Endodermal cell (in vitro differentiated cells): ENCODE measurements at regions not wholly inside any gene's neighbourhood (a gene's known extent, or its start where the extent isn't known, plus 50 kb on each side); places are given as distances from the start of the nearest gene placed in this dataset.

Experiments used
- DNase-seq: peaks from one replicate; pipeline ENCODE4 v3.0.0-alpha.2; 2017
- H3K27ac ChIP-seq: 2 replicates; pipeline ENCODE4 v1.5.1; 2013; ENCODE audit warnings: mild to moderate bottlenecking, low read depth, low read length, moderate library complexity
- H3K27me3 ChIP-seq: 2 replicates; pipeline ENCODE4 v1.6.1; 2013; ENCODE audit warnings: mild to moderate bottlenecking, low read length, moderate library complexity; ENCODE audit not compliant: insufficient read depth, control insufficient read depth, poor library complexity, severe bottlenecking
- H3K36me3 ChIP-seq: 2 replicates; pipeline ENCODE4 v1.7.0; 2013; ENCODE audit warnings: mild to moderate bottlenecking, low read length, moderate library complexity; ENCODE audit not compliant: control insufficient read depth, insufficient read depth
- H3K4me1 ChIP-seq: one replicate; pipeline ENCODE4 v1.7.0; 2013; ENCODE audit warnings: low read length; ENCODE audit not compliant: control insufficient read depth, insufficient read depth
- H3K4me3 ChIP-seq: 2 replicates; pipeline ENCODE4 v1.5.1; 2013; ENCODE audit warnings: mild to moderate bottlenecking, low read length, moderate library complexity
- H3K9ac ChIP-seq: 2 replicates; pipeline ENCODE4 v1.6.1; 2013; ENCODE audit warnings: mild to moderate bottlenecking, low read length, moderate library complexity; ENCODE audit not compliant: poor library complexity, severe bottlenecking; ENCODE audit errors: extremely low read depth
- H3K9me3 ChIP-seq: 2 replicates; pipeline ENCODE4 v1.6.1; 2013; ENCODE audit warnings: mild to moderate bottlenecking, low read length, moderate library complexity; ENCODE audit not compliant: control insufficient read depth
- H3K27ac Mint-ChIP-seq: 2 replicates; pipeline ENCODE4 v1.8.0; 2020; ENCODE audit warnings: mixed read lengths
- H3K27me3 Mint-ChIP-seq: 2 replicates; pipeline ENCODE4 v1.8.0; 2021; ENCODE audit warnings: mild to moderate bottlenecking, mixed read lengths; ENCODE audit not compliant: insufficient read depth
- H3K36me3 Mint-ChIP-seq: 2 replicates; pipeline ENCODE4 v1.8.0; 2020; ENCODE audit warnings: low read depth, mixed read lengths
- H3K4me1 Mint-ChIP-seq: 2 replicates; pipeline ENCODE4 v1.8.0; 2020; ENCODE audit warnings: mixed read lengths
- H3K4me3 Mint-ChIP-seq: 2 replicates; pipeline ENCODE4 v1.8.0; 2020; ENCODE audit warnings: mild to moderate bottlenecking, moderate library complexity, mixed read lengths
- H3K9me3 Mint-ChIP-seq: 2 replicates; pipeline ENCODE4 v1.8.0; 2020; ENCODE audit warnings: mild to moderate bottlenecking, mixed read lengths
- WGBS, 2 experiments: methylation state at CpG; one replicate each; pipeline versions ENCODE4 v1.1.5 to v1.1.7; 2013; ENCODE audit warnings: missing lambda C conversion rate in 2 of 2, mixed read lengths in 1 of 2; ENCODE audit not compliant: insufficient coverage in 1 of 2, insufficient read length in 1 of 2; 5-methylcytosine and 5-hydroxymethylcytosine counted together
- TF ChIP-seq, protein P1 (sequence below): fragments of 200-600 bp; sonication (generic); conservative IDR thresholded peaks from 2 replicates; pipeline ENCODE4 v1.5.0; 2021; ENCODE audit warnings: antibody characterized with exemption, mild to moderate bottlenecking

DNA sequence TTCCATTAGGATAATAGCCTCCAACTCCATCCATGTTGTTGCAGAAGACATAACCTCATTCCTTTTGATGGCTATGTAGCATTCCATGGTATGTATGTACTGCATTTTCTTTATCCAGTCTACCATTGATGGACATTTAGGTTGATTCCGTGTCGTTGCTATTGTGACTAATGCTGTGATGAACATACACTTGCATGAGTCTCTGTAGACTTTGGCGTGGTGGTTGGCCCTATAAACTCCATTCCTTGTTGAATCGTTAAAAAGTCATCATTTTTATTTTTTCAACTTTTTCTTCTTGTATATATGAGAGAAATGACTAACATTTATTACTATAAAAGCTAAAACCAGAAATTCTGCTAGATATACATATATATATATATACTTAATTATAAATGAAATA lies 1491.9 kb upstream of the CDH6 start:
- TF ChIP-seq, protein P1, sequence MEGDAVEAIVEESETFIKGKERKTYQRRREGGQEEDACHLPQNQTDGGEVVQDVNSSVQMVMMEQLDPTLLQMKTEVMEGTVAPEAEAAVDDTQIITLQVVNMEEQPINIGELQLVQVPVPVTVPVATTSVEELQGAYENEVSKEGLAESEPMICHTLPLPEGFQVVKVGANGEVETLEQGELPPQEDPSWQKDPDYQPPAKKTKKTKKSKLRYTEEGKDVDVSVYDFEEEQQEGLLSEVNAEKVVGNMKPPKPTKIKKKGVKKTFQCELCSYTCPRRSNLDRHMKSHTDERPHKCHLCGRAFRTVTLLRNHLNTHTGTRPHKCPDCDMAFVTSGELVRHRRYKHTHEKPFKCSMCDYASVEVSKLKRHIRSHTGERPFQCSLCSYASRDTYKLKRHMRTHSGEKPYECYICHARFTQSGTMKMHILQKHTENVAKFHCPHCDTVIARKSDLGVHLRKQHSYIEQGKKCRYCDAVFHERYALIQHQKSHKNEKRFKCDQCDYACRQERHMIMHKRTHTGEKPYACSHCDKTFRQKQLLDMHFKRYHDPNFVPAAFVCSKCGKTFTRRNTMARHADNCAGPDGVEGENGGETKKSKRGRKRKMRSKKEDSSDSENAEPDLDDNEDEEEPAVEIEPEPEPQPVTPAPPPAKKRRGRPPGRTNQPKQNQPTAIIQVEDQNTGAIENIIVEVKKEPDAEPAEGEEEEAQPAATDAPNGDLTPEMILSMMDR = no peak
- no peaks in the 10 kb centered on the region for H3K27me3 Mint-ChIP-seq
- no peak overlapping the region for H3K27ac Mint-ChIP-seq
- H3K4me3 Mint-ChIP-seq = no peak overlapping the region
- Histone ChIP-seq H3K9ac (no peak overlapping the region), H3K27me3 (no peaks in the 10 kb centered on the region), H3K36me3 (no peaks in the 10 kb centered on the region), H3K4me3 (no peak overlapping the region), H3K27ac (no peak overlapping the region), H3K9me3 (no peaks in the 10 kb centered on the region), H3K4me1 (no peaks in the 10 kb centered on the region)
- peaks cover 5% of the 10 kb centered on the region for H3K9me3 Mint-ChIP-seq
- H3K36me3 Mint-ChIP-seq = no peaks in the 10 kb centered on the region
- no peak for DNase-seq
- 70 to 92% methylated on average over 3 of the region's 4 CpGs for WGBS, 2 experiments
- peaks cover 12% of the 10 kb centered on the region for H3K4me1 Mint-ChIP-seq

DNA sequence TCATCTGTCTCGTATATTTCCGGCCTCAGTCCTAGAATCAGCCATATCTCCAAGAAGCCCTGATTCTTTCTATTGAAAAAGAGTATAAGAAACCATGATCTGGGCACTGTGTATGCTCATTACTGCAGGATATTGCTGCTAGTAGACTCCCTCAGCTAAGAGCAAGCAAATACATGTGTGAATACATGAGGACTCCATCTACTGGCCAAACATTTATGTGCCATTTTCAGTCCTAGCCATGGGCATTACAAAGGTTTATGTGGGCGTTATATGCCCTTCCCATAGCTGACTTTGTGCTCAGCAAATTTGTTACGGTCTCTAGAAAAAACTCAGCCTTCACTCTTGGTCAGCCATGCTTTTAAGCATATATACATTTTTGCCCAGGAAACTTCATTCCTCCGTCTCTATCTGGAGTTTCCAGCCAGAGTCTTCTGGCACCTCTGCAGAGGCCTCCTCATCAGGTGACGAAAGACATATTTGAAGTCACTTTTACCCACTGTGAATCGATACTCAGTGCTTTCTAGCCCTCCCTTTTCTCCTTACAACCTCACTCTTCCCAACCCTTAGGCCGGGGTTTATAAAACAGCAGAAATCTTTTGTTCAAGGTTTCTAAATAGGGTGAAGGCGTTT lies 1495.6 kb upstream of the CDH6 start:
- H3K9me3 Mint-ChIP-seq = no peaks in the 10 kb centered on the region
- 89 to 92% methylated on average over 5 to 9 of the region's 9 CpGs for WGBS, 2 experiments
- peaks cover 12% of the 10 kb centered on the region for H3K4me1 Mint-ChIP-seq

DNA sequence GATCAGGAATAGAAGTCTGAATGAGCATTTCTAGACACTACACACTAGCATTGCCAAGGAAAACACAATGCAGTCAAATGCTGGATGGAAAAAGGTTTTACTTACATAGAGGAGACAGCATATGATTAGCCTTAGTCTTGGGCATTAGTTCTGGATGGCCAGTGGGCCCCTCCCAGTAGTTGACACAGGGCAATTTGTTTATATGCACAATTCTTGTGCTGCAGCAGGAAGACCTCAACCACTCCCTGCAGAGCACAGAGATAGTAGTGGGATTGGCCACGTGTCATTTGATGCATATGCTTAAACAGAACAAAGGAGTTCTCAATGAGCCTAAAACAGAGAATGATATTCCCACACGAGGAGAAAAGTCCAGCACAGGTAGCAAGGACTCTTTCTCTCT lies 1496.2 kb upstream of the CDH6 start:
- H3K9ac ChIP-seq = no peak overlapping the region
- Mint-ChIP-seq H3K4me3 (no peak overlapping the region), H3K27ac (no peak overlapping the region)

More for the DNA sequence above, 1495.6 kb upstream of the CDH6 start:
- no peak overlapping the region for H3K9ac ChIP-seq
- no peak overlapping the region for H3K27ac ChIP-seq
- no peaks in the 10 kb centered on the region for H3K36me3 ChIP-seq
- Mint-ChIP-seq H3K36me3 (no peaks in the 10 kb centered on the region), H3K4me3 (no peak overlapping the region), H3K27me3 (no peaks in the 10 kb centered on the region), H3K27ac (peak overlapping the region; percentile 23)
- H3K4me1 ChIP-seq = no peaks in the 10 kb centered on the region
- no peaks in the 10 kb centered on the region for H3K27me3 ChIP-seq
- TF ChIP-seq, protein P1 = peak; percentile 70
- no peak overlapping the region for H3K4me3 ChIP-seq
- peak; percentile 57 for DNase-seq
- no peaks in the 10 kb centered on the region for H3K9me3 ChIP-seq

More for the DNA sequence above, 1496.2 kb upstream of the CDH6 start:
- Histone ChIP-seq H3K27me3 (no peaks in the 10 kb centered on the region), H3K9me3 (no peaks in the 10 kb centered on the region), H3K4me1 (no peaks in the 10 kb centered on the region), H3K27ac (no peak overlapping the region), H3K4me3 (no peak overlapping the region), H3K36me3 (no peaks in the 10 kb centered on the region)
- H3K36me3 Mint-ChIP-seq = no peaks in the 10 kb centered on the region
- no peak for DNase-seq
- TF ChIP-seq, protein P1 = no peak
- WGBS, 2 experiments = 89 to 100% methylated on average over 1 to 2 of the region's 2 CpGs
- no peaks in the 10 kb centered on the region for H3K27me3 Mint-ChIP-seq
- H3K9me3 Mint-ChIP-seq = no peaks in the 10 kb centered on the region
- H3K4me1 Mint-ChIP-seq = peaks cover 12% of the 10 kb centered on the region
